ENCODE measurements at regions not wholly inside any gene's neighbourhood (a gene's known extent, or its start where the extent isn't known, plus 50 kb on each side); places are given as distances from the start of the nearest gene placed in this dataset.

GRCh38 chr5:38110130-38110529 lies 148.2 kb upstream of the EGFLAM start:
- no peak for ATAC-seq (replicated peaks in 6 of 8)
- H3K4me3 ChIP-seq: no peak overlapping the region
- in situ Hi-C loops (cut with MboI; ENCODE audit: low pct_unique_long_range_greater_than_20kb in 2 of 9, low sequenced_read_pairs in 9 of 9, unreplicated experiment in 9 of 9): no loop called here
- no peak overlapping the region for H3K27ac ChIP-seq
- WGBS, 10 experiments: 17 to 100% (median 89%) methylated on average over 1 to 6 of the region's 6 CpGs; no CpG with 5 or more reads in 4 of the 10 experiments
- H3K4me1 ChIP-seq (replicated peaks in 1 of 2): peaks cover under 1 to 1% of the 10 kb centered on the region in 2 donors

GRCh38 chr5:38107096-38107495 lies 151.3 kb upstream of the EGFLAM start:
- Histone ChIP-seq H3K4me1 (replicated peaks in 1 of 2) (peaks cover 10% of the 10 kb centered on the region in 2 donors), H3K27ac (no peak overlapping the region), H3K4me3 (no peak overlapping the region)
- no peak for ATAC-seq (replicated peaks in 6 of 8)
- WGBS, 10 experiments: 50 to 100% (median 85%) methylated on average over 2 to 4 of the region's 6 CpGs; no CpG with 5 or more reads in 4 of the 10 experiments
- in situ Hi-C loops (cut with MboI; ENCODE audit: low pct_unique_long_range_greater_than_20kb in 2 of 9, low sequenced_read_pairs in 9 of 9, unreplicated experiment in 9 of 9): no loop called here

- WGBS, 10 experiments: 38 to 100% (median 85%) methylated on average over 1 to 3 of the region's 4 CpGs; no CpG with 5 or more reads in 1 of the 10 experiments
- Histone ChIP-seq H3K4me3 (no peak overlapping the region), H3K27ac (no peak overlapping the region), H3K4me1 (replicated peaks in 1 of 2) (peaks cover 10% of the 10 kb centered on the region in 2 donors)
- ATAC-seq (replicated peaks in 6 of 8): no peak
- in situ Hi-C loops (cut with MboI; ENCODE audit: low pct_unique_long_range_greater_than_20kb in 2 of 9, low sequenced_read_pairs in 9 of 9, unreplicated experiment in 9 of 9): no loop called here
These were observed 152.6 kb upstream of the EGFLAM start for GRCh38 chr5:38105801-38106200.

- Histone ChIP-seq H3K4me1 (replicated peaks in 1 of 2) (peaks cover 10% of the 10 kb centered on the region in 2 donors), H3K4me3 (no peak overlapping the region), H3K27ac (no peak overlapping the region)
- 50 to 88% (median 81%) methylated on average over 1 to 3 of the region's 3 CpGs; no CpG with 5 or more reads in 2 of the 10 experiments for WGBS, 10 experiments
- in situ Hi-C loops (cut with MboI; ENCODE audit: low pct_unique_long_range_greater_than_20kb in 2 of 9, low sequenced_read_pairs in 9 of 9, unreplicated experiment in 9 of 9): no loop called here
- ATAC-seq (replicated peaks in 6 of 8): no peak
These were observed 153.2 kb upstream of the EGFLAM start for GRCh38 chr5:38105231-38105570.

GRCh38 chr5:38104497-38105230 lies 153.7 kb upstream of the EGFLAM start:
- Histone ChIP-seq H3K4me3 (no peak overlapping the region), H3K27ac (no peak overlapping the region), H3K4me1 (replicated peaks in 1 of 2) (peaks cover 10% of the 10 kb centered on the region in 2 donors)
- no peak for ATAC-seq (replicated peaks in 6 of 8)
- 13 to 67% (median 40%) methylated on average over 1 to 4 of the region's 5 CpGs; no CpG with 5 or more reads in 3 of the 10 experiments for WGBS, 10 experiments
- in situ Hi-C loops (cut with MboI; ENCODE audit: low pct_unique_long_range_greater_than_20kb in 2 of 9, low sequenced_read_pairs in 9 of 9, unreplicated experiment in 9 of 9): no loop called here

GRCh38 chr5:38101897-38102296 lies 156.5 kb upstream of the EGFLAM start:
- Histone ChIP-seq H3K27ac (no peak overlapping the region), H3K4me1 (replicated peaks in 1 of 2) (peaks cover 10% of the 10 kb centered on the region in 2 donors), H3K4me3 (no peak overlapping the region)
- in situ Hi-C loops (cut with MboI; ENCODE audit: low pct_unique_long_range_greater_than_20kb in 2 of 9, low sequenced_read_pairs in 9 of 9, unreplicated experiment in 9 of 9): no loop called here
- WGBS, 10 experiments: 80 to 100% (median 95%) methylated on average over 1 to 10 of the region's 10 CpGs; no CpG with 5 or more reads in 1 of the 10 experiments
- ATAC-seq (replicated peaks in 6 of 8): no peak

GRCh38 chr5:38099205-38100168 lies 158.9 kb upstream of the EGFLAM start:
- H3K4me1 ChIP-seq (replicated peaks in 1 of 2): peaks cover 3 to 4% of the 10 kb centered on the region in 2 donors
- H3K27ac ChIP-seq: no peak overlapping the region
- ATAC-seq (replicated peaks in 6 of 8): peak in 3 of 8 experiments; percentile 82 to 88 (median 86)
- 0 to 100% (median 70%) methylated on average over 1 to 2 of the region's 3 CpGs; no CpG with 5 or more reads in 1 of the 10 experiments for WGBS, 10 experiments
- H3K4me3 ChIP-seq: no peak overlapping the region
- in situ Hi-C loops (cut with MboI; ENCODE audit: low pct_unique_long_range_greater_than_20kb in 2 of 9, low sequenced_read_pairs in 9 of 9, unreplicated experiment in 9 of 9): no loop called here

GRCh38 chr5:38094889-38095288 lies 163.5 kb upstream of the EGFLAM start:
- in situ Hi-C loops (cut with MboI; ENCODE audit: low pct_unique_long_range_greater_than_20kb in 2 of 9, low sequenced_read_pairs in 9 of 9, unreplicated experiment in 9 of 9): no loop called here
- no peak overlapping the region for H3K4me3 ChIP-seq
- no peak overlapping the region for H3K27ac ChIP-seq
- H3K4me1 ChIP-seq (replicated peaks in 1 of 2): no peaks in the 10 kb centered on the region
- 43 to 100% (median 71%) methylated on average over 1 to 3 of the region's 3 CpGs; no CpG with 5 or more reads in 4 of the 10 experiments for WGBS, 10 experiments
- ATAC-seq (replicated peaks in 6 of 8): no peak

GRCh38 chr5:38093855-38094254 lies 164.5 kb upstream of the EGFLAM start:
- Histone ChIP-seq H3K4me3 (no peak overlapping the region), H3K4me1 (replicated peaks in 1 of 2) (no peaks in the 10 kb centered on the region), H3K27ac (no peak overlapping the region)
- in situ Hi-C loops (cut with MboI; ENCODE audit: low pct_unique_long_range_greater_than_20kb in 2 of 9, low sequenced_read_pairs in 9 of 9, unreplicated experiment in 9 of 9): no loop called here
- 15 to 93% (median 41%) methylated on average over 2 to 4 of the region's 4 CpGs; no CpG with 5 or more reads in 2 of the 10 experiments for WGBS, 10 experiments
- peak in 1 of 8 experiments; percentile 91 for ATAC-seq (replicated peaks in 6 of 8)

GRCh38 chr5:38086777-38087176 lies 171.6 kb upstream of the EGFLAM start:
- H3K4me3 ChIP-seq: no peak overlapping the region
- H3K4me1 ChIP-seq (replicated peaks in 1 of 2): no peaks in the 10 kb centered on the region
- 18 to 100% (median 67%) methylated on average over 1 to 4 of the region's 4 CpGs; no CpG with 5 or more reads in 3 of the 10 experiments for WGBS, 10 experiments
- H3K27ac ChIP-seq: no peak overlapping the region
- ATAC-seq (replicated peaks in 6 of 8): no peak
- in situ Hi-C loops (cut with MboI; ENCODE audit: low pct_unique_long_range_greater_than_20kb in 2 of 9, low sequenced_read_pairs in 9 of 9, unreplicated experiment in 9 of 9): no loop called here

GRCh38 chr5:38079620-38080402 lies 178.5 kb upstream of the EGFLAM start:
- Histone ChIP-seq H3K4me1 (replicated peaks in 1 of 2) (no peaks in the 10 kb centered on the region), H3K27ac (no peak overlapping the region), H3K4me3 (no peak overlapping the region)
- WGBS, 10 experiments: 29 to 100% (median 80%) methylated on average over 1 to 3 of the region's 3 CpGs; no CpG with 5 or more reads in 2 of the 10 experiments
- peak in 1 of 8 experiments; percentile 38 for ATAC-seq (replicated peaks in 6 of 8)
- in situ Hi-C loops (cut with MboI; ENCODE audit: low pct_unique_long_range_greater_than_20kb in 2 of 9, low sequenced_read_pairs in 9 of 9, unreplicated experiment in 9 of 9): no loop called here

GRCh38 chr5:38078161-38078560 lies 180.2 kb upstream of the EGFLAM start:
- 35 to 100% (median 81%) methylated on average over 2 to 3 of the region's 3 CpGs for WGBS, 10 experiments

More at GRCh38 chr5:38078161-38078560, 180.2 kb upstream of the EGFLAM start:
- in situ Hi-C loops (cut with MboI; ENCODE audit: low pct_unique_long_range_greater_than_20kb in 2 of 9, low sequenced_read_pairs in 9 of 9, unreplicated experiment in 9 of 9): no loop called here
- H3K4me1 ChIP-seq (replicated peaks in 1 of 2): no peaks in the 10 kb centered on the region
- no peak overlapping the region for H3K4me3 ChIP-seq
- ATAC-seq (replicated peaks in 6 of 8): peak in 2 of 8 experiments; percentile 70 to 86
- H3K27ac ChIP-seq: no peak overlapping the region
